HG02798 (cell line): ENCODE measurements at regions not wholly inside any gene's neighbourhood (a gene's known extent, or its start where the extent isn't known, plus 50 kb on each side); places are given as distances from the start of the nearest gene placed in this dataset.

ENCODE experiments used
- ATAC-seq: cut with Tn5 transposase; IDR thresholded peaks from one replicate; pipeline ENCODE4 v1.9.1; 2021; ENCODE audit warnings: mild to moderate bottlenecking; ENCODE audit not compliant: unreplicated experiment, poor library complexity

GRCh38 chr5:148941810-148942209 is 115.4 kb downstream of the ADRB2 start:
- ATAC-seq: no peak

- ATAC-seq: no peak
These were observed 112.9 kb downstream of the SH3TC2 start for GRCh38 chr5:148949841-148950470.

- no peak for ATAC-seq
These were observed 112.4 kb downstream of the SH3TC2 start for GRCh38 chr5:148950471-148950863.

GRCh38 chr5:148950892-148951291 is 112.0 kb downstream of the SH3TC2 start:
- ATAC-seq: no peak

- ATAC-seq: no peak
These were observed 111.2 kb downstream of the SH3TC2 start for GRCh38 chr5:148951612-148952011.

GRCh38 chr5:148952097-148952867 is 110.6 kb downstream of the SH3TC2 start:
- no peak for ATAC-seq

- ATAC-seq: no peak
These were observed 109.2 kb downstream of the SH3TC2 start for GRCh38 chr5:148953711-148954110.
